ENCODE measurements at regions not wholly inside any gene's neighbourhood (a gene's known extent, or its start where the extent isn't known, plus 50 kb on each side); places are given as distances from the start of the nearest gene placed in this dataset.

DNA sequence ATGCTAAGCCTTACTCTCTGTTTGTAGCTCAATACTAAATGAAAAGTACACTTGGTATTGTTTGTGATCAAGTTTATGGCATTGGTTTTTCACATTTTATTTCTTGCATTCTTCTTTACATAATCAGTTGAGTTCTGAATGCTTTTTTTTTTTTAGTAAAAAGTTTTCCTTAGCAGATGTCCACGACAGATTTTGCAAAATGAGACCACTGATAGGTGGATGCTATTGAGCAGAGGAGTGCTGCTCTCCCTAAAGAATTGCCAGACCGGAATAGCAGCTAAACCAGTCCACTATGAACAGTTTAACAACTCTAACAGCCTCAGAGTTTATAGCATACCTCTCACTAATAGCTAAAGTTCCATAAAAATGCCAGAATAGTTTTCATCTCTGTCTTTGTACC, 225.1 kb upstream of the CACNA2D1 start:
- DNase-seq = no peak
- Histone ChIP-seq H3K4me3 (ENCODE audit: control extremely low read depth in 1 of 5, extremely low read depth in 1 of 5, insufficient read depth in 1 of 5, low read depth in 2 of 5, low read length in 4 of 5) (no peak overlapping the region), H3K36me3 (replicated peaks in 1 of 2; ENCODE audit: control extremely low read depth in 1 of 2, control insufficient read depth in 1 of 2, extremely low read depth in 1 of 2, insufficient read depth in 2 of 2, low read length in 1 of 2) (no peaks in the 10 kb centered on the region), H3K79me2 (ENCODE audit: control insufficient read depth, insufficient read depth, low read length) (no peaks in the 10 kb centered on the region), H2AFZ (ENCODE audit: insufficient read depth, low read depth, low read length, poor library complexity, severe bottlenecking) (no peak overlapping the region), H4K20me1 (ENCODE audit: control insufficient read depth, insufficient read depth, low read length, poor library complexity, severe bottlenecking) (no peaks in the 10 kb centered on the region), H3K9ac (ENCODE audit: low read length) (no peak overlapping the region), H3K4me2 (replicated peaks; ENCODE audit: low read depth, low read length, poor library complexity, severe bottlenecking) (no peak overlapping the region), H3K9me3 (ENCODE audit: control extremely low read depth in 1 of 3, control insufficient read depth in 2 of 3, insufficient read depth in 1 of 3, low read length in 2 of 3) (no peaks in the 10 kb centered on the region), H3K27me3 (replicated peaks in 1 of 4; ENCODE audit: control extremely low read depth in 1 of 4, control insufficient read depth in 3 of 4, insufficient read depth in 4 of 4, low read length in 3 of 4) (no peaks in the 10 kb centered on the region), H3K27ac (ENCODE audit: low read length in 2 of 2) (no peak overlapping the region), H3K4me1 (ENCODE audit: control insufficient read depth in 2 of 2, insufficient read depth in 2 of 2, low read length in 2 of 2) (no peaks in the 10 kb centered on the region)
- Mint-ChIP-seq H3K27me3 (no peaks in the 10 kb centered on the region), H3K9me3 (ENCODE audit: insufficient read depth) (peaks cover 2% of the 10 kb centered on the region), H3K4me3 (no peak overlapping the region), H3K27ac (no peak overlapping the region), H3K4me1 (no peaks in the 10 kb centered on the region)
- no peak for TF ChIP-seq EZH2 (IDR thresholded peaks at IDR 0.05; ENCODE audit: borderline replicate concordance, insufficient read depth, low read depth, low read length, poor library complexity, severe bottlenecking)
- TF ChIP-seq, protein P1, sequence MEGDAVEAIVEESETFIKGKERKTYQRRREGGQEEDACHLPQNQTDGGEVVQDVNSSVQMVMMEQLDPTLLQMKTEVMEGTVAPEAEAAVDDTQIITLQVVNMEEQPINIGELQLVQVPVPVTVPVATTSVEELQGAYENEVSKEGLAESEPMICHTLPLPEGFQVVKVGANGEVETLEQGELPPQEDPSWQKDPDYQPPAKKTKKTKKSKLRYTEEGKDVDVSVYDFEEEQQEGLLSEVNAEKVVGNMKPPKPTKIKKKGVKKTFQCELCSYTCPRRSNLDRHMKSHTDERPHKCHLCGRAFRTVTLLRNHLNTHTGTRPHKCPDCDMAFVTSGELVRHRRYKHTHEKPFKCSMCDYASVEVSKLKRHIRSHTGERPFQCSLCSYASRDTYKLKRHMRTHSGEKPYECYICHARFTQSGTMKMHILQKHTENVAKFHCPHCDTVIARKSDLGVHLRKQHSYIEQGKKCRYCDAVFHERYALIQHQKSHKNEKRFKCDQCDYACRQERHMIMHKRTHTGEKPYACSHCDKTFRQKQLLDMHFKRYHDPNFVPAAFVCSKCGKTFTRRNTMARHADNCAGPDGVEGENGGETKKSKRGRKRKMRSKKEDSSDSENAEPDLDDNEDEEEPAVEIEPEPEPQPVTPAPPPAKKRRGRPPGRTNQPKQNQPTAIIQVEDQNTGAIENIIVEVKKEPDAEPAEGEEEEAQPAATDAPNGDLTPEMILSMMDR (IDR thresholded peaks at IDR 0.05) = no peak
- intact Hi-C loops (cut with micrococcal nuclease) = no loop called here
- no CpG with 5 or more reads among the region's 2 CpGs for WGBS (ENCODE audit: insufficient coverage)
- POLR2A ChIA-PET = no interaction called here
- no peak for ATAC-seq (ENCODE audit: low read depth)
- CTCF ChIA-PET = no interaction called here

DNA sequence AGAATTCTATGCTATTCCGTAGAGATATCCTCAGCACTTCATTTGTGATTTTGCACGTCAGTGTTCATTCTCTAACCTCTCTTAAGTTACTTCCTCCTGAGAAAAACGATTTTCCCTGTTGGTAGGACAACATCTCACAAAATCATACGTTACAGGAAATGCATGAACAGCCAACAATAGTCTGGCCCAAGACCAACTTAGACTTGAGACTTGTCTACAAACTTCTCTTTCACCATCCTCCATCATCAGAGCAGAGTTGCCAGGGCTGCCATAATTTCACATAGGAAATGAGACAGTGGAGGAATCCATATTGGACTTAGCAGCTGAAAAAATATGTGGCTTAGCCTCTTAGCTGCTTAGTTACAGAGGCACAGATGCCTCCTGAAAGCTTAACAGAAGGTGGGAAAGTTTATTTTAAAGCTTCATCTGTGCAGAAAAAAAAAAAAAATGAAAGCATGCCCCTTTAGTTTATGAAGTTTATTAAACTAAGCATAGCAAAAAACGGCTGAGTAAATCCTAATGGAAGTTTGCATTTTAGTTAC, 222.5 kb upstream of the CACNA2D1 start:
- DNase-seq = no peak

More for the DNA sequence above, 222.5 kb upstream of the CACNA2D1 start:
- Histone ChIP-seq H3K9ac (ENCODE audit: low read length) (no peak overlapping the region), H3K27me3 (replicated peaks in 1 of 4; ENCODE audit: control extremely low read depth in 1 of 4, control insufficient read depth in 3 of 4, insufficient read depth in 4 of 4, low read length in 3 of 4) (no peaks in the 10 kb centered on the region), H3K4me2 (replicated peaks; ENCODE audit: low read depth, low read length, poor library complexity, severe bottlenecking) (no peak overlapping the region), H3K9me3 (ENCODE audit: control extremely low read depth in 1 of 3, control insufficient read depth in 2 of 3, insufficient read depth in 1 of 3, low read length in 2 of 3) (peaks cover 0 to 2% (median 0%) of the 10 kb centered on the region in 3 donors), H3K27ac (ENCODE audit: low read length in 2 of 2) (no peak overlapping the region), H4K20me1 (ENCODE audit: control insufficient read depth, insufficient read depth, low read length, poor library complexity, severe bottlenecking) (no peaks in the 10 kb centered on the region), H3K4me3 (ENCODE audit: control extremely low read depth in 1 of 5, extremely low read depth in 1 of 5, insufficient read depth in 1 of 5, low read depth in 2 of 5, low read length in 4 of 5) (no peak overlapping the region), H2AFZ (ENCODE audit: insufficient read depth, low read depth, low read length, poor library complexity, severe bottlenecking) (no peak overlapping the region), H3K36me3 (replicated peaks in 1 of 2; ENCODE audit: control extremely low read depth in 1 of 2, control insufficient read depth in 1 of 2, extremely low read depth in 1 of 2, insufficient read depth in 2 of 2, low read length in 1 of 2) (no peaks in the 10 kb centered on the region), H3K4me1 (ENCODE audit: control insufficient read depth in 2 of 2, insufficient read depth in 2 of 2, low read length in 2 of 2) (no peaks in the 10 kb centered on the region), H3K79me2 (ENCODE audit: control insufficient read depth, insufficient read depth, low read length) (no peaks in the 10 kb centered on the region)
- H3K27me3 Mint-ChIP-seq = no peaks in the 10 kb centered on the region
- CTCF ChIA-PET = no interaction called here
- no peak for ATAC-seq (ENCODE audit: low read depth)
- TF ChIP-seq, protein P1 (IDR thresholded peaks at IDR 0.05) = no peak
- no peak for TF ChIP-seq EZH2 (IDR thresholded peaks at IDR 0.05; ENCODE audit: borderline replicate concordance, insufficient read depth, low read depth, low read length, poor library complexity, severe bottlenecking)
- peaks cover 2% of the 10 kb centered on the region for H3K9me3 Mint-ChIP-seq (ENCODE audit: insufficient read depth)
- intact Hi-C loops (cut with micrococcal nuclease) = no loop called here
- POLR2A ChIA-PET = no interaction called here
- no peaks in the 10 kb centered on the region for H3K4me1 Mint-ChIP-seq
- H3K27ac Mint-ChIP-seq = no peak overlapping the region
- no peak overlapping the region for H3K4me3 Mint-ChIP-seq
- 52% methylated on average over 2 of the region's 5 CpGs for WGBS (ENCODE audit: insufficient coverage)

Data from B cell (primary cell).